GM18505 (cell line): ENCODE measurements at regions not wholly inside any gene's neighbourhood (a gene's known extent, or its start where the extent isn't known, plus 50 kb on each side); places are given as distances from the start of the nearest gene placed in this dataset.
"Not testable (repeated sequence)": the region's sequence is repeated elsewhere in the genome, so short reads cannot be mapped to it uniquely, and the experiment has no call there.

Source experiments
- ATAC-seq: cut with Tn5 transposase; IDR thresholded peaks from one replicate; pipeline ENCODE4 v1.9.1; 2021; ENCODE audit not compliant: unreplicated experiment
- POLR2A ChIP-seq: IDR thresholded peaks from 4 replicates; pipeline ENCODE4 v1.6.1; 2011; ENCODE audit warnings: borderline replicate concordance; ENCODE audit not compliant: insufficient read depth, insufficient read length; ENCODE audit errors: extremely low read depth

DNA sequence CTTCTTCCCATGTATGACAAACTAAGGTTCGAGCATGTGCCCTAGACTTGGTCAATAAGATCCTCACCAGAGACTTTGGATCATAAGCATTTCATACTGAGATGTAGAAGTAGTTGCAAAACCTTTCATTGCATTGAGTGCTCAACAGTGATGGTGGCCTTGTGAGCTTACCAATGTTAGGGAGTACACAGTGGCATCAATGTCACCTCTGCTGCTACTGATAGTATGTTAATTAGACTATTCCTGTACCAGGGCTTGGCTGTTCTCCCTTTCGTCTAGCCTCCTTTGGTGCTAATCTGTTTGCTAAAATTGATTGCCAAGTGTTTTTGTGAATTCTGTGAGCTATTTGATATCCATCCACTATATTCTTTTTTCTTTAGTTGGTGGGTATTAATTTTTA lies 264.5 kb upstream of the SEMA3C start:
- no peak for ATAC-seq
- no peak for TF ChIP-seq POLR2A

DNA sequence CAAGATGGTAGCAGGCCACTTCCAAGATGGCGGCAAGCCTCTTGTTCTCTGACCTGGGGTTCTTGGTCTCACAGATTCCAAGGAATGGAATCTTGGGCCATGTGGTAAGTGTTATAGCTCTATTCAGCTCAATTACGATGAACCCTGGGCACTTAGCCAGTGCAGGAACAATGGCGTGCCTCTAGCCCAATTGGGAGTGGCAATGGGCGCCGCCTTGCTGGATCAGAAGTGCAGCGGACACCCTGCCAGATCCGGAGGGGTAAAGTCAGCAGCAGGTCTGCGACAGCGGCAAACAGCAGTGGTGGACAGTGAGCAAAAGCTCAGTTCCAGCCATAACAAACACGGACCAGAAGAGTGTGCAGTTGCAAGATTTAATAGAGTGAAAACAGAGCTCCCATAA lies 263.2 kb upstream of the SEMA3C start:
- ATAC-seq, result not testable (repeated sequence)

DNA sequence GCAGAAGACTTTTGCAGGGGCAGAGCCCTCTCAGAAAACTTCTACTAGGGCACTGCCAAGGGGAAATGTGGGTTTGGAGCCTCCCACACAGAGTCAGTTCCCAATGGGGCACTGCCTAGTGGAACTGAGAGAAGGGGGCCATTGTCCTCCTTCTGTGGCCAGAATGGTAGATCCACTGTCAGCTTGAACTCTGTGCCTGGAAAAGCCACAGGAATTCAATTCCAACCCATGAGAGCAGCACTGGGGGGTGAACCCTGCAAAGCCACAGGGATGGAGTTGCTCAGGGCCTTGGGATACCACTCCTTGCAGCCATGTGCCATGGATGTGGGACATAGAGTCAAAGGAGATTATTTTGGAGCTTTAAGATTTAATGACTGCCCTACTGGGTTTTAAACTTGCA lies 262.2 kb upstream of the SEMA3C start:
- ATAC-seq, result no peak

DNA sequence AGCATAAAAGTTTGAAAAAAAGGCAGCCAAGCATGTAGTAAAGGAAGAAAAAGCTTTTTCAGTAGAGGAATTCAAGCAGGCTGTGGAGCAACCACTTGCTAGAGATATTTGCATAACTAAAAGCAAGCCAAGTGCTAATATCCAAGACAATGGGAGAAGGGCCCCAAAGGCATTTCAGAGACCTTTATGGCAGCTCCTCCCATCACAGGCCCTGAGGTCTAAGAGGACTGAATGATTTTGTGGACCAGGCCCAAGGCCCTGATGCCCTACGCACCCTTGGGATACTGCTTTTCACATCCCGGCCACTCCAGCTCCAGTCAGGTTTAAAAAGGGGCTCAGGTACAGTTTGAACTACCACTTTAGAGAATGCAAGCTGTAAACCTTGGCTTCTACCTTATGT lies 261.7 kb upstream of the SEMA3C start:
- ATAC-seq, result no peak

More for the DNA sequence above, 262.2 kb upstream of the SEMA3C start:
- no peak for TF ChIP-seq POLR2A

DNA sequence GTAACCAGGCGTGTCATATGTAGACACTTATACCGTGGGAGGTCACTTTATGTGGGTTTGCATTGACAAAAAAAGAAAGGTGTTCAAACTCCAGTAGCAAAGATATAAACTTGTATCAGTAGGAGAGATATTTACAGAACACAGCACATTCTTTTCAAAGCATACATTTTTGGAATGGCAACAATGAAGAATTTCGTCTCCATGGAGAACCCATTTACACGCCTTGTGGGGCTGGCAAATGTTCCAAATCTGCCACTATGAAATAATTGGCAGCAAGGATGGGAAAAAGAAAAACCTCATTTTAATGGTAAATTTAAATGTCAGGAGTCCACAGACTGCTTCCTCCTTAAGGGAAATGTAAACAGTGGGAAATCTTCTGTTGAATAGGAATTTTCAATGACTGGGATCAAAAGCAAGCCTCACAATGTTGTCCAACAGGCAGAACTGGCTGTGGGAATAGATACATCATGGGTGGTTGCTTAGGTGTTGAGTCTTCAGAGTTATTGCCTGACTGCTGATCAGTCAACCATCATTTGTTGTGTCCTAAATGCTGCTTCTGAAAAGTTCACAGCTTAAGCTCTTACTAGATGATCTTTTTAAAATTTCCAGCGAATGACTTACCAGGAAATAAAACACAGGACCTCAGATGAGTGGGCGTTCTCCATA lies 256.6 kb upstream of the SEMA3C start:
- ATAC-seq, result no peak
- TF ChIP-seq POLR2A, result no peak

More for the DNA sequence above, 261.7 kb upstream of the SEMA3C start:
- no peak for TF ChIP-seq POLR2A

DNA sequence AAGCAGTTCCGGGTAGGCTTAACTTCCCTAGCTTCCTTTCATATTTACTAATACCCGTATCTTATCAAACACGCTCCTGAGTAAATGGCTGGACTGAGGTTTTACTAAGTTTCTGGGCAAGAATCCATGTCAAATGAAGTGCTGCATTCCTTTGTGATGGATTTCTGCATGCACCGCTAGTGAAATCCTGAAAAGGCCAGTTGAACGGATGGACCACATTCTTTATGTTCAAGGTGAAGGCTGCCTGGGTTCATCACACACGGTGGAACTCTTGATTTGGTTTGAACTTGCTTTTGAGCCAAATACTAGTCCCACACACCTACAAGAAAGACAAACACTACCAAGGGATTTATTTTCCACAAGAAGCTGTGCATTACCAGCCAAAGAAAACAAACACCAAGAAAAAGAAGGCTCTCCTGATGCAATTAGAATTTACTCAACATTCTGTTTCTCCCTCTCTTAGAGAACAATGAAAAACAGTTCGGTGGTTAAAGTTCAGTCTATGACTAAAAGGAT lies 255.0 kb upstream of the SEMA3C start:
- ATAC-seq, result no peak
- no peak for TF ChIP-seq POLR2A

DNA sequence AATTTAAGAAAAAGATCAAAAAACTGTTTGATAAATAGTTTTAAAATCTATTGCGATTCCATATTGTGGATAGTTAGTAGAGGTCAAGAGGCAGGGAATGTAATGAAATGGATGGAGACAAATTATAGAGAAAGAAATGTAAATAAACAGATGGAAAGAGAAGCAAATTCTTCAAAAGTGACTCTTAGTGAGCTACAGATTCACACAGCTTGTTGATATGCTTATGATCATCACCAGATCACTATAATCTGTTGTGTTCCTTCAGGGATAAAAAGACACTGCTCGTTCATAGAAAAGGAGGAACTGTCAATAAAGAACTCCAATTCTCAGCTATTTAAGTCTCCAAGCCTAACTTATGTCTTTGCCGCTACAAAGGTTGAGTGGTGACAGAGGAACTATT lies 251.4 kb upstream of the SEMA3C start:
- no peak for TF ChIP-seq POLR2A
- ATAC-seq, result no peak

DNA sequence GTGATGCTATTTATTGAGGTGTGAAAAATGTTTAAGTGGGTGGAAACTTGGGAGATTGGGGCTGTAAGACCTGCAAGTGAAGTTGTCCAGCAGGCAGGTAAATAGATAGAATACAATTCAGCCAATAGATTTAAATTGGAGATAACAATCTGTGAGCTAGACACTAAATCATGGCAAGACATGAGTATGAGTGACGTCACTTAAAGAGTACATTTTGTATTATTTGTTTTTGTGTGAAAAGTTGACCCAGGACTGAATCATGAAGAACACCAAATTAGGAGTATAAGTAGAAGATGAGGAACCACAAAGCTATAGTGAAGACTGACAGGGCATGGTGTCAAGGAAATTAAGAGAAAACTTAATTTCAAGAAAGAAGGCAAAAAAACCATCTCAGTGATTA lies 249.1 kb upstream of the SEMA3C start:
- no peak for ATAC-seq
- no peak for TF ChIP-seq POLR2A

DNA sequence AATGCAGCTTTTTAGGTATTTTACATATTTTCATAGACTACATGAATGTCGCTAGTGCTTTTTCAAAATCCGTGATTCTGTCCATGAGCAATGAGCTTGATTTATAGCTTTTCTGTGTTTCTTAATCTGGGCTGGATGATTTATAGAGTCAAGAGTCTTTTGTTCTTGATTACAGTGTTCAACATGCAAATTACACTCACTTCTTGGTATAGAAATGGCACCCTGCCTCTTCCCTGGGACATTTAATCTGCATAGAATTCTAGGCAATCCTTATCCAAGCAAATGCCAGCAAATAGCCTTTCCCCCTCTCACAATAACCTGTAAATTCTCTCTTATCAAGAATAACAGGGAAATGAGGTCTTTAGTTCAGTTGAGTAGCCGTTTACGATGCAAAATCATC lies 246.2 kb upstream of the SEMA3C start:
- no peak for TF ChIP-seq POLR2A
- ATAC-seq, result no peak

DNA sequence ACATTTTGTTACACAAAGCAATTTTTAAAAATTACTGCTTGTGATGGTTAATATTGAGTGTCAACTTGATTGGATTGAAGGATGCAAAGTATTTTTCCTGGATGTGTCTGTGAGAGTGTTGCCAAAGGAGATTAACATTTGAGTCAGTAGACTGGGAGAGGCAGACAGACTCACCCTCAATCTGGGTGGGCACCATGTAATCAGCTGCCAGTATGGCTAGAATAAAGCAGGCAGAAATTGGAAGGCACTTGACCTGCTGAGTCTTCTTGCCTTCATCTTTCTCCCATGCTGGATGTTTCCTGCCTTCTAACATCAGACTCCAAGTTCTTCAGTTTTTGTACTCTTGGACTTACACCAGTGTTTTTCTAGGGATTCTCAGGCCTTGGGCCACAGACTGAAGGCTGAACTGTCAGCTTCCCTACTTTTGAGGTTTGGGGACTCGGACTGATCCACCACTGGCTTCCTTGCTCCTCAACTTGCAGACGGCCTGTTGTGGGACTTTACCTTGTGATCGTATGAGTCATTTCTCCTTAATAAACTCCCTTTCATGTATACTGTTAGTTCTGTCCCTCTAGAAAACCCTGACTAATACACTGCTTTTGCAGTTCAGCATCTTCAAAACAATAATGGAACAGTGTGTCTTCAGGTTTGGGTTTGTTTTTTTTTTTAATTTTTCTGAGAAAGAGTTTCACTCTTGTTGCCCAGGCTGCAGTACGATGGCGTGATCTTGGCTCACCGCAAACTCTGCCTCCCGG lies 244.1 kb upstream of the SEMA3C start:
- no peak for ATAC-seq
- no peak for TF ChIP-seq POLR2A

DNA sequence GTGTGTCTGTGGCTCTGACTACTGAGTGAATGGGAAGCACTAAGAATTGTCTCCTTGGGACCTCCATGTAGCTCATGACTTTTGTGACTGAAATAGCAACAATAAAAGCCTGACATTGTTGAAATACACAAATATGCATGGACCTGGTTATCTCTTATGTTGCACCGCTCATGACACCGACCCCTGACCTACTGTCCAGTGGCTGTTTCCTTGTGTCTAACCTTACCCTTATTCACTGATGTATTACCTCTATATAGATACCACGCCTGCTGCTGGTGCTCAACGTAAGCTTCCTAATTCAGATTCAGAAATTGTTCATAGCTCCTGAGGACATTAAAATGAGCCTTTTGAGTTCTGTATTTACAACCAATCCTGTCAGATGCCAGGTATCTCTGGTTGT lies 243.4 kb upstream of the SEMA3C start:
- no peak for TF ChIP-seq POLR2A
- ATAC-seq, result no peak

DNA sequence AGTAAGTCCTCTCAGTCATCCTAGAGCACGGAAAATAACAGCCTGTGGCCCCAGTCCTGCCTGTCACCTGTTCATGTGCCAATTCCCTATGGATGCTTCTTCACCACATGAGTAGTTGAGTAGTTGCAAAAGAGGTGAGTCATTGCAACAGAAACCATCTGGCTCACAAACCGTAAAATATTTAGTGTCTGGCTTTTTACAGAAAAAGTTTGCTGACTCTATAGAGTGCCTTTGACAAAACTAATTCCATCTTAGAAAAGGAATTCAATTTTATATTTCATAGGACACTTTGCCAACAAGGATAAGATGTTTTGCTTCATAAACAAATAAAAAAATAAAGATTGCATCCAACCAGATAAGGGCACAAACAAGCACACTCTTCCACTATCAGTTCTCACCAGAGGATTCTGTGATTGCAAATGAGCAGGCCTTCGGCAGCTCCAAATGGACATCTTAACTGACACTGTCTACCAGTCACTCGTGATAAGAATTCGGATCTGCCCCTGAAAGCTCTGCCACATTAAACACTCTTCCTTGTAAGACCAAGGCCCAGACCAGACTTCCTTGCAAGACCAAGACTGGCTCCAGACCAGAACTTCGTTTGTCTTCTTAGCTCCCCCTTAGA lies 242.7 kb upstream of the SEMA3C start:
- no peak for TF ChIP-seq POLR2A
- ATAC-seq, result no peak

DNA sequence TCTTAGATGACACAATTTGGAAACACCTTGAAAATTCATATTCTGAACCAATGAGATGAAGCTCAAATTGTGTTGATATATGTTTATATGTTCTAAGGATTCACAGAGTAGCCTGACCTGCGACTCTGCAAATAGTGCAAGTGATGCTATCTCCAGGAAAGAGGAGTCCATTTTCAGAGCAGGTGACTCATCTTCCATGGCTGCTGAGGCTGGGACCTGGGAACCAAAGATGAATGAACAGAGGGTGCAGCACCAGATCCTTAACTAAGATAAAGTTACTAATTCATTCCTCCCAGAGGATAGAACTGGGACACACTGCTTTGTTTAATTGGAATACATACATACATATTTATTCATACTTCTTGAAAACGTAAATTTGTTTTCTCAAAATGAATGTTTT lies 240.6 kb upstream of the SEMA3C start:
- no peak for TF ChIP-seq POLR2A
- no peak for ATAC-seq

DNA sequence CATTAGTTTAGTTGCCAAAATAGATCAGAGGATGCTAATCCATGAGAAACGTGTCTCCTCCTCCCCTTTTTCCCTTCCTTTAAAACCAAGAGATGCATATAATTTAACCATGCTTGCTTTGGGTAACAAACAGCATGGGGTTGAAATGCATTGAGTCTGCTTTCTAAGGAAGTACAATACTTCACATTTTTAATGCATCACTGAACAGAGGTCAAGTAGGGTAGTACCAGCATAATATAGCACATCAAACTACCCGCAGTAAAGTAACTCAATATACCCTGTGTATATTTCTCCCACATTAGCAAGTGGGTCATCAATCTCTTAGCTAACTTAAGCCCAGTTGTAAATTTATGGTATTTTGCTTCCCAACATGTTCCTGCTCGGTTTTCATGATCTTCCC lies 239.3 kb upstream of the SEMA3C start:
- ATAC-seq, result no peak
- no peak for TF ChIP-seq POLR2A
